ENCODE measurements at regions not wholly inside any gene's neighbourhood (a gene's known extent, or its start where the extent isn't known, plus 50 kb on each side); places are given as distances from the start of the nearest gene placed in this dataset.
A peak's percentile ranks its signal among the peaks of the same experiment; 100 is the strongest.

GRCh38 chr1:232891656-232892317, 58.6 kb upstream of the NTPCR start:
- peak; percentile 35 for DNase-seq (ENCODE audit: low read depth)

DNA sequence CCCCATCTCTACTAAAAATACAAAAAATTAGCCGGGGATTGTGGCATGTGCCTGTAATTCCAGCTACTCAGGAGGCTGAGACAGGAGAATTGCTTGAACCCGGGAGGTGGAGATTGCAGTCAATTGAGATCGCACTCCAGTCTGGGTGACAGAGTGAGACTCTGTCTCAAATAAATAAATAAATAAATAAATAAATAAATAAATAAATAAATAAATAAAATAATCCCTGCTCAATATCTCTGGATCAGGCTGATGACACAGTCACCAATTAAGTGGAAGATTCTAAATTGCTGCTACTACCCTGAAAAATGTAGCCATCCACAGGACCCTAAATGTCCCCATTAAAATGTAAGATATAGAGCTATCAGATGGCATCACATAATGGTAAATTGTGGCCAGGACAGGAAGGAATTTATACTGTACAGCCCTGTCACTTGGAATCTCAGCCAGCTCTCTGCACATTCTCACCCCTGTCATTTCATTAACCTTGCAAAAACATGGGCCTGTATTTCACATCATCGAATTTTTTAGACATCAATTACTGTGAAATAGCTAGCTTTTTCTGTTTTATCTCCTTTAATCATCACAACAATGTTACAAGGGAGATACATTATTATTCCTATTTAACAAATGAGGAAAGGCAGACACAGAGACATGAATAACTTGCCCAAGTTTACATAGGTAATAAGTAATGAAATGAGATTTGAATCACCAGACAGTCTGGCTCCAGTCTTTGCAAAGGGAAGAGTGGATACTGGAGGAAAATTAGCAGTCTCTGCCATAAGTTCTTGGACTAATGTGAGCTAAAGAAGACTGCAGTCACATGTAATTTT, 56.7 kb upstream of the NTPCR start:
- peak; percentile 46 for DNase-seq (ENCODE audit: low read depth)

DNA sequence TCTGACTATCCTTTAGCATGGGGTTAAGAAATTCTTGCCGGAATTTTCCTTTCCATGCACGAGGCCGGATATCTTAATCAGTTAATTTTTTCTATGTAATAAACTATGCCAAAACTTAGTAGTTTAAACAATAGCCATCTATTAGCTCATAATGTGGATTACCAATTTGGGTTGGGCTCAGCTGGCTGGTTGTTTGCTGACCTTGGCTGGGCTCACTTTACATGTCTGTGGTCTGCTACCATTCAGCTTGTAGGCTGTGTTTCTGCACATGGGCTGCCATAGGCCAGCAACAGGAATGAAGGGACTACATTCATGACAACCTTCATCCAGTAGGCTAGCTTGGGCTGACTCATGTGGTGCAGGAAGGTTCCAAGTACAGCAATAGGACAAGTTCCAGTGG, 56.0 kb upstream of the NTPCR start:
- no peak for DNase-seq (ENCODE audit: low read depth)

GRCh38 chr1:232897949-232898465, 52.4 kb upstream of the NTPCR start:
- DNase-seq (ENCODE audit: low read depth): no peak

DNA sequence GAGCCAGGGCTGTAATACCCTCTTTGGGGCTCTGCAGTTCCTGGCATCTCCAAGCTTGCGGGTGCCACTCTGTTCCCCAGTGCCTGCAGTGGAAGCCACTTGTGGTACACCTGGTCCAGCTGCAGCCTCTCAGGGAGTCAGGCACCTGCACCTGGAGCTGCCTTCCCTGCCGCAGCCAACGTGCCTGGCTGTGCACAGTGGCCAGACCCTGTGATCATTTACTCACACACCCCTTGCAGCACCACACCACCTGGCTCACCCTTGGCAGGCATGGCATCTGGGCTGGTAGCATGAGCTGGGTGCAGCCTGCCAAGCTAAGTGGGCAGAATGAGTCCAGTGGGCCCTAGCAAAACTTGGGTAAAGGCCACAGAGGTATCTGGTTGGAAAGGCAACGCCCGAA, 51.1 kb upstream of the NTPCR start:
- no peak for DNase-seq (ENCODE audit: low read depth)

DNA sequence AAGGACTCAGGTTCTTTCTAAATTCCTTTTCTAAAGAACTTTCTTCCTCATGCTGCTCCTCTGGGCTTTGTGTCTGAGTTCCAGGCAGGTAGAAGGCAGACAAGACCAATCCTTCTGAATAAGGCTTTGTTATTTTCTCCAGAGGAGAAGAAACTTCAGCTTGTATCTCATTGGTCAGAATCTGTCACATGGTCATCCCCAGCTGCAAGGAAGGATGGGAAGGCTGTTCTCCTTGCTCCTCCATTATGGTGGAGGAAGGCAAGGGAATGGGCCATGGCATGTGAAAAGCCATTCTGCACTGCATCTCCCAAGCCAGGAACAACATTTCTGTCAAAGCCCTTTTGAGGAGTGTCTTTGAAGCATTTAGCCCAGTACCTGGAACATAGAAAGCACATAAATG, 50.6 kb upstream of the NTPCR start:
- DNase-seq (ENCODE audit: low read depth): no peak

All from renal cortical epithelial cell (primary cell).